Colonic mucosa (tissue), 4 donors: ENCODE measurements at regions not wholly inside any gene's neighbourhood (a gene's known extent, or its start where the extent isn't known, plus 50 kb on each side); places are given as distances from the start of the nearest gene placed in this dataset.

Source experiments
- DNase-seq: peaks from one replicate; pipeline ENCODE4 v3.0.0-alpha.2; 2020
- H3K27ac ChIP-seq: fragments of 200-600 bp; one replicate; pipeline ENCODE4 v1.8.0; 2021
- H3K27me3 ChIP-seq: fragments of 200-600 bp; one replicate; pipeline ENCODE4 v1.8.0; 2021
- H3K36me3 ChIP-seq: fragments of 200-600 bp; one replicate; pipeline ENCODE4 v1.8.0; 2021
- H3K4me1 ChIP-seq: fragments of 200-600 bp; one replicate; pipeline ENCODE4 v1.8.0; 2021; ENCODE audit warnings: mild to moderate bottlenecking
- H3K4me3 ChIP-seq: fragments of 200-600 bp; one replicate; pipeline ENCODE4 v1.8.0; 2021
- H3K9ac ChIP-seq, 2 donors: one replicate each; pipeline ENCODE4 v1.7.0; 2013; ENCODE audit warnings: control low read depth in 2 of 2, low read depth in 2 of 2, low read length in 2 of 2
- H3K9me3 ChIP-seq: fragments of 200-600 bp; one replicate; pipeline ENCODE4 v1.8.0; 2021
- intact Hi-C: fragments of 100-400 bp; cut with DNase I; formaldehyde crosslinking; loops from one replicate; pipeline ENCODE4 v1.14.1; 2022
- TF ChIP-seq, protein P1 (sequence below): fragments of 200-600 bp; IDR thresholded peaks from one replicate; pipeline ENCODE4 v1.8.0; 2022; ENCODE audit warnings: antibody characterized with exemption, mild to moderate bottlenecking
- donor health status: healthy.
- donor health status: DM: no; HTN: no; CAD: no.
- donor health status: DM: no; HTN: no; CAD: no.

DNA sequence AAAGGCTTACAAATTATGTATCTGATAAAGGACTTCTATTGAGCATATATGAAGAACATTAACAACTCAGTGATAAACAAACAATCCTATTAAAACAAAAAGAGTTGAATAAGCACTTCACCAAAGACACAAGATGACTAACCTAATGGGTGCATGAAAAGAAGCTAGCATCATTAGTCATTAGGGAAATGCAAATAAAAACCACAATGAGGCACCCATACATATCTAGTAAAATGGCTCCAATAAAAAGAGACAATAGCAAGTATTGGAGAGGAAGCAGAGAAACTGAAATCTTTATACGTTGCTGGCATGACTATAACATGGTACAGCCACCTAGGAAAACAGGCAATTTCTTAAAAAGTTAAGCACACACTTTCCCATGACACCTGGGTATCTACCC, 77.6 kb upstream of the ZMIZ1 start:
- H3K4me1 ChIP-seq = no peaks in the 10 kb centered on the region
- no peak overlapping the region for H3K27ac ChIP-seq
- H3K9me3 ChIP-seq = no peaks in the 10 kb centered on the region
- no peak for DNase-seq
- H3K36me3 ChIP-seq = no peaks in the 10 kb centered on the region
- H3K27me3 ChIP-seq = no peaks in the 10 kb centered on the region
- intact Hi-C loops = no loop called here
- H3K9ac ChIP-seq = no peak overlapping the region
- no peak overlapping the region for H3K4me3 ChIP-seq
- TF ChIP-seq, protein P1, sequence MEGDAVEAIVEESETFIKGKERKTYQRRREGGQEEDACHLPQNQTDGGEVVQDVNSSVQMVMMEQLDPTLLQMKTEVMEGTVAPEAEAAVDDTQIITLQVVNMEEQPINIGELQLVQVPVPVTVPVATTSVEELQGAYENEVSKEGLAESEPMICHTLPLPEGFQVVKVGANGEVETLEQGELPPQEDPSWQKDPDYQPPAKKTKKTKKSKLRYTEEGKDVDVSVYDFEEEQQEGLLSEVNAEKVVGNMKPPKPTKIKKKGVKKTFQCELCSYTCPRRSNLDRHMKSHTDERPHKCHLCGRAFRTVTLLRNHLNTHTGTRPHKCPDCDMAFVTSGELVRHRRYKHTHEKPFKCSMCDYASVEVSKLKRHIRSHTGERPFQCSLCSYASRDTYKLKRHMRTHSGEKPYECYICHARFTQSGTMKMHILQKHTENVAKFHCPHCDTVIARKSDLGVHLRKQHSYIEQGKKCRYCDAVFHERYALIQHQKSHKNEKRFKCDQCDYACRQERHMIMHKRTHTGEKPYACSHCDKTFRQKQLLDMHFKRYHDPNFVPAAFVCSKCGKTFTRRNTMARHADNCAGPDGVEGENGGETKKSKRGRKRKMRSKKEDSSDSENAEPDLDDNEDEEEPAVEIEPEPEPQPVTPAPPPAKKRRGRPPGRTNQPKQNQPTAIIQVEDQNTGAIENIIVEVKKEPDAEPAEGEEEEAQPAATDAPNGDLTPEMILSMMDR = no peak

DNA sequence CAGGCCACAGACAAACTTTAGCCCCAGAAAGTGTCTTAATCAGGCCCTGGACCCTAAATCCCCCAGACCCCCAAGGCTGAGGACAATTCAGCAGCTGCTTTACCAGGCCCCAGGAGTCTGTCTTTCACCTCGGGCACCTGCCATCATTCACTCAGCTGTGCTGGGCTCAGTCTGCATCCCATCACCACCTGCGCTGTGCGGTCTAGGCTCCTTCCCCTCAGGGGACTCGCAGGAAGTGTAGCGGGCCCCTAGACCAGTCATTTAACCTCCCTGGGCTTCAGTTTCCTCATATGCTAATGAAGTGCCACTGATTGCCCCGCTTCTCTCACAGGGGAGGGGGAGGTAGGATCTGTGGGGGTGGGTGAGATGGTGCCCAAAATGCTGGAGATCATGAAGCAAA, 76.4 kb upstream of the ZMIZ1 start:
- Histone ChIP-seq H3K4me1 (no peaks in the 10 kb centered on the region), H3K4me3 (no peak overlapping the region), H3K36me3 (no peaks in the 10 kb centered on the region), H3K9me3 (no peaks in the 10 kb centered on the region), H3K27ac (no peak overlapping the region), H3K9ac (no peak overlapping the region), H3K27me3 (no peaks in the 10 kb centered on the region)
- intact Hi-C loops = no loop called here
- DNase-seq = no peak
- TF ChIP-seq, protein P1 = no peak

- TF ChIP-seq, protein P1 = no peak
- Histone ChIP-seq H3K9ac (no peak overlapping the region), H3K36me3 (no peaks in the 10 kb centered on the region), H3K27me3 (no peaks in the 10 kb centered on the region), H3K4me1 (no peaks in the 10 kb centered on the region), H3K9me3 (no peaks in the 10 kb centered on the region), H3K27ac (no peak overlapping the region), H3K4me3 (no peak overlapping the region)
- no peak for DNase-seq
- intact Hi-C loops = no loop called here
Measured at GRCh38 chr10:78993261-78993945, 75.4 kb upstream of the ZMIZ1 start.

DNA sequence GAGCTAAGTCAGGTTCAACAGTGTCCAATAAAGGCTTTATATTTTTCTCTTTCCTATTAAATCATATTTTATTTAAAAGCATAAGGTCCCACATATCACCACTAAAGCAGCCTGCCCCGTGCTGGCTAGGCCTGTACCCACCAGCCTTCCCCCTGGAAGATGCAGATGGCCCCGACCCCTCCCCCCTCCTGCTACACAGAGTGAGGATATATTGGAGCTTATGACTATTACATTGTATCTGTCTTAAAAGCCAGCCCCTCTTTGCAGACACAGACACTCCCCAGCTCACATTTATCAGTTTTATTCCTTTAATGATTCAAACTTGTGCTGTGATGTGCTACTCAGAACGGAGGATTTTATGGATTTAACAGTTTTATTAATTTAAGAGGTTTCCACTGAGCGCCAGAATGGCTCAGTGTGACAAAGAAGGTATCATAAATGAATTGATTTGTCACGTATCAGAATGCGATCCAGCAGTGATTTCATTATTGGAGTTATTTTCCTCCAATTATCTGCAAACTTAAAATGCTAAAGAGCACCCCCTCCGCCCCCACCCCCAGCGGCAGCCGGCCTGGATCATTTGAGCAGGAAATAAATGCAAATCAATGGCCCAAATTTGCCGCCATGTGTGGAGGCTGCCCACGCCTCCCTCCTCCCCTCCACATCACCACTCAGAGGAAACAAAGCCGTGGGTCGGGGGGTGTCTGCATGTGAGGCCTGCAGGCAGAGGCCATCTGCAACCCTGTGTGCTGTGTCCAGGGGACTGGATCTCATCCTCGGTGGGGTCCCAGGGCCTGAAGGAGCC, 72.6 kb upstream of the ZMIZ1 start:
- TF ChIP-seq, protein P1 = no peak
- Histone ChIP-seq H3K36me3 (no peaks in the 10 kb centered on the region), H3K27ac (no peak overlapping the region), H3K27me3 (no peaks in the 10 kb centered on the region), H3K4me3 (no peak overlapping the region), H3K9me3 (no peaks in the 10 kb centered on the region), H3K4me1 (no peaks in the 10 kb centered on the region), H3K9ac (no peak overlapping the region)
- intact Hi-C loops = no loop called here
- no peak for DNase-seq

- DNase-seq = no peak
- Histone ChIP-seq H3K27me3 (no peaks in the 10 kb centered on the region), H3K36me3 (no peaks in the 10 kb centered on the region), H3K9ac (no peak overlapping the region), H3K27ac (no peak overlapping the region), H3K4me1 (no peaks in the 10 kb centered on the region), H3K4me3 (no peak overlapping the region), H3K9me3 (no peaks in the 10 kb centered on the region)
- TF ChIP-seq, protein P1 = no peak
- intact Hi-C loops = no loop called here
Measured at GRCh38 chr10:78996792-78997129, 72.0 kb upstream of the ZMIZ1 start.
